ENCODE measurements at regions not wholly inside any gene's neighbourhood (a gene's known extent, or its start where the extent isn't known, plus 50 kb on each side); places are given as distances from the start of the nearest gene placed in this dataset.

DNA sequence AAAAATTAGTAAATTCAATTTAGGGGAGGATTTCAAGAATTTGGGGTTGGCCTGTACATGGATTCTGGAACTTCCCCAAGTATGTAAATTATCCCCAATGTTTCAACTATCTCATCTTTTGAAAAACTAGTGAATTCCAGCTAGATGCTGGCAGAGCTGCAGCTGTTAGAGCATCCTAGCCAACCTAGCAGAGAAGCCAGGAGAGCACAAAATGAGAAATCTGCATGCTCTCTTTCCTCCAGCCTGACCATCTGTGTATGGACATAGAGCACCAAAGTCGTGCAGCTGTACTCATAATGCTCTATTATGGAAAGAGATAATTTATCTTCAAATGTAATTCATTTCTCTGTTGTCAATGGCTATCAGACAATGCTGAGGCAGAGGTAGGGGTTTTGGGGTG is 1217.7 kb downstream of the PCDH19 start:
- H3K27me3 ChIP-seq (replicated peaks; ENCODE audit: insufficient read depth, low read depth, low read length, poor library complexity) = no peaks in the 10 kb centered on the region
- intact Hi-C loops (cut with micrococcal nuclease; ENCODE audit: unreplicated experiment) = no loop called here
- H3K27ac ChIP-seq (ENCODE audit: low read depth, low read length, poor library complexity, severe bottlenecking) = no peak overlapping the region
- no peaks in the 10 kb centered on the region for H3K9me3 ChIP-seq (ENCODE audit: low read depth, low read length, poor library complexity, severe bottlenecking)
- H3K4me1 ChIP-seq (ENCODE audit: insufficient read depth, low read length, poor library complexity, severe bottlenecking) = no peaks in the 10 kb centered on the region
- H3K4me3 ChIP-seq (ENCODE audit: low read depth, low read length, poor library complexity, severe bottlenecking) = no peak overlapping the region
- POLR2A ChIA-PET (ENCODE audit: low non-redundant PET) = no interaction called here
- CTCF ChIA-PET = no interaction called here
- TF ChIP-seq EZH2 (IDR thresholded peaks at IDR 0.05; ENCODE audit: borderline replicate concordance, low read depth, low read length, poor library complexity, severe bottlenecking) = no peak
- TF ChIP-seq, protein P1, sequence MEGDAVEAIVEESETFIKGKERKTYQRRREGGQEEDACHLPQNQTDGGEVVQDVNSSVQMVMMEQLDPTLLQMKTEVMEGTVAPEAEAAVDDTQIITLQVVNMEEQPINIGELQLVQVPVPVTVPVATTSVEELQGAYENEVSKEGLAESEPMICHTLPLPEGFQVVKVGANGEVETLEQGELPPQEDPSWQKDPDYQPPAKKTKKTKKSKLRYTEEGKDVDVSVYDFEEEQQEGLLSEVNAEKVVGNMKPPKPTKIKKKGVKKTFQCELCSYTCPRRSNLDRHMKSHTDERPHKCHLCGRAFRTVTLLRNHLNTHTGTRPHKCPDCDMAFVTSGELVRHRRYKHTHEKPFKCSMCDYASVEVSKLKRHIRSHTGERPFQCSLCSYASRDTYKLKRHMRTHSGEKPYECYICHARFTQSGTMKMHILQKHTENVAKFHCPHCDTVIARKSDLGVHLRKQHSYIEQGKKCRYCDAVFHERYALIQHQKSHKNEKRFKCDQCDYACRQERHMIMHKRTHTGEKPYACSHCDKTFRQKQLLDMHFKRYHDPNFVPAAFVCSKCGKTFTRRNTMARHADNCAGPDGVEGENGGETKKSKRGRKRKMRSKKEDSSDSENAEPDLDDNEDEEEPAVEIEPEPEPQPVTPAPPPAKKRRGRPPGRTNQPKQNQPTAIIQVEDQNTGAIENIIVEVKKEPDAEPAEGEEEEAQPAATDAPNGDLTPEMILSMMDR (conservative IDR thresholded peaks at IDR 0.05; ENCODE audit: low read depth, low read length) = no peak
- no peaks in the 10 kb centered on the region for H3K36me3 ChIP-seq (ENCODE audit: insufficient read depth, low read length, poor library complexity, severe bottlenecking)
- BruUV-seq (replicated peaks) = no TSS peak
- no peak for DNase-seq (ENCODE audit: low spot score)

DNA sequence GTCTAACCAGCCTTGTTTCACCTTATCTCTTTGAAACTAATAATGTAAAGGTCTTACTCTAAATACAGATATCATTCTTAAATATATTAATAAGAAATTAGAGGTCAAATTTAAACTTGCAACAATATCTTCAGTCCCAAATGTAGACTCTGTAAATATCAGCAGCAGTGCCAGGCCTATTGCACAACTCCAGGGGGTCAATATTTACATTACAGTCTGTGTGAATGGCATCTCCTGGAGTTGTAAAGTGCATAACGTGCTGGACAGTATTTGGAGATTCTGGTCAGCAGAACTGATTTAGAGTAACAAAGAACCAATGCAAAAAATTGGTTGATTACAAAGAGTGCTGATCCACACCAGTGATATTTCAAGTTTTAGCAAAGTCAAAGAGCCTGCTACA is 1225.9 kb downstream of the PCDH19 start:
- POLR2A ChIA-PET (ENCODE audit: low non-redundant PET) = no interaction called here
- TF ChIP-seq, protein P1 (conservative IDR thresholded peaks at IDR 0.05; ENCODE audit: low read depth, low read length) = no peak
- TF ChIP-seq EZH2 (IDR thresholded peaks at IDR 0.05; ENCODE audit: borderline replicate concordance, low read depth, low read length, poor library complexity, severe bottlenecking) = no peak
- no peaks in the 10 kb centered on the region for H3K36me3 ChIP-seq (ENCODE audit: insufficient read depth, low read length, poor library complexity, severe bottlenecking)
- H3K9me3 ChIP-seq (ENCODE audit: low read depth, low read length, poor library complexity, severe bottlenecking) = no peaks in the 10 kb centered on the region
- no peak overlapping the region for H3K4me3 ChIP-seq (ENCODE audit: low read depth, low read length, poor library complexity, severe bottlenecking)
- intact Hi-C loops (cut with micrococcal nuclease; ENCODE audit: unreplicated experiment) = no loop called here
- CTCF ChIA-PET = no interaction called here
- no peaks in the 10 kb centered on the region for H3K27me3 ChIP-seq (replicated peaks; ENCODE audit: insufficient read depth, low read depth, low read length, poor library complexity)
- H3K4me1 ChIP-seq (ENCODE audit: insufficient read depth, low read length, poor library complexity, severe bottlenecking) = no peaks in the 10 kb centered on the region
- BruUV-seq (replicated peaks) = no TSS peak
- DNase-seq (ENCODE audit: low spot score) = no peak
- no peak overlapping the region for H3K27ac ChIP-seq (ENCODE audit: low read depth, low read length, poor library complexity, severe bottlenecking)

DNA sequence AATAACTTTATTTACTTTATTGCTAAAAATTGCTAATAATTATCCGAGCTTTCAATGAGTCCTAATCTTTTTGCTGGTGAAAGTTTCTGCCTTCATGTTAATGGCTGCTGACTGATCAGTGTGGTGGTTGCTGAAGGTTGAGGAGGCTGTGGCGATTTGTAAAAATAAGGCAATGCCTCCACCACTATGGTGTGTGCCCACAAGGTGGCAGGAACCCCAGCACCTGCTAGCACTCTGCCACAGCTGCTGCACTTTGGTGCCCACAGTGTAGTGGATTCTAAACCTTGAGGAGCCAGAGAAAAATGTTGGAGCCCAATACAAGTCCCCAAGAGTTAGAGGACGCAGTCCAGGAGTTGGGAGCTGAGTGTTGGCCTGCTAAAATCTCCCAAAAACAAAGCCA is 1237.1 kb downstream of the PCDH19 start:
- Histone ChIP-seq H3K27ac (ENCODE audit: low read depth, low read length, poor library complexity, severe bottlenecking) (no peak overlapping the region), H3K4me3 (ENCODE audit: low read depth, low read length, poor library complexity, severe bottlenecking) (no peak overlapping the region), H3K9me3 (ENCODE audit: low read depth, low read length, poor library complexity, severe bottlenecking) (no peaks in the 10 kb centered on the region), H3K27me3 (replicated peaks; ENCODE audit: insufficient read depth, low read depth, low read length, poor library complexity) (no peaks in the 10 kb centered on the region), H3K36me3 (ENCODE audit: insufficient read depth, low read length, poor library complexity, severe bottlenecking) (no peaks in the 10 kb centered on the region), H3K4me1 (ENCODE audit: insufficient read depth, low read length, poor library complexity, severe bottlenecking) (no peaks in the 10 kb centered on the region)
- intact Hi-C loops (cut with micrococcal nuclease; ENCODE audit: unreplicated experiment) = no loop called here
- ChIA-PET POLR2A (ENCODE audit: low non-redundant PET) (no interaction called here), CTCF (no interaction called here)
- DNase-seq (ENCODE audit: low spot score) = no peak
- no TSS peak for BruUV-seq (replicated peaks)
- TF ChIP-seq, protein P1 (conservative IDR thresholded peaks at IDR 0.05; ENCODE audit: low read depth, low read length) = no peak
- no peak for TF ChIP-seq EZH2 (IDR thresholded peaks at IDR 0.05; ENCODE audit: borderline replicate concordance, low read depth, low read length, poor library complexity, severe bottlenecking)

All from A673 (cell line).